Right lobe of liver (tissue), 6 donors: ENCODE measurements at regions not wholly inside any gene's neighbourhood (a gene's known extent, or its start where the extent isn't known, plus 50 kb on each side); places are given as distances from the start of the nearest gene placed in this dataset.

Source experiments
- ATAC-seq, 4 donors: fragments of 200-7000 bp; cut with Tn5 transposase; one replicate each; pipeline ENCODE4 v1.9.1; 2020; ENCODE audit warnings: mild to moderate bottlenecking in 4 of 4, moderate library complexity in 4 of 4
- DNase-seq, 3 donors: peaks; one replicate each; pipeline ENCODE4 v3.0.0-alpha.2; 2020
- H3K27ac ChIP-seq, 3 donors: fragments of 200-600 bp; one replicate each; pipeline ENCODE4 v1.8.0; 2022
- H3K27me3 ChIP-seq, 2 donors: fragments of 200-600 bp; one replicate each; pipeline ENCODE4 v1.8.0; 2022
- H3K36me3 ChIP-seq, 4 donors: fragments of 200-600 bp; sonication (generic) in 1 of 4; one replicate each; pipeline versions ENCODE4 v1.5.1 to v1.8.0; 2017 to 2022; ENCODE audit warnings: control low read depth in 1 of 4
- H3K4me1 ChIP-seq, 4 donors: fragments of 200-600 bp; sonication (generic) in 1 of 4; one replicate each; pipeline versions ENCODE4 v1.5.1 to v1.8.0; 2017 to 2022; ENCODE audit warnings: control low read depth in 1 of 4
- H3K4me3 ChIP-seq, 3 donors: fragments of 200-600 bp; one replicate each; pipeline ENCODE4 v1.8.0; 2022
- H3K9me3 ChIP-seq, 4 donors: fragments of 200-600 bp; sonication (generic) in 1 of 4; one replicate each; pipeline versions ENCODE4 v1.5.1 to v1.8.0; 2017 to 2022; ENCODE audit warnings: control low read depth in 1 of 4
- POLR2A ChIP-seq: fragments of 450-650 bp; IDR thresholded peaks from one replicate; pipeline ENCODE4 v1.6.1; 2017; ENCODE audit warnings: antibody characterized with exemption, mild to moderate bottlenecking
- WGBS: methylation state at CpG from one replicate; pipeline ENCODE4 v1.1.6; 2018; ENCODE audit warnings: low coverage, low lambda C conversion rate; ENCODE audit not compliant: insufficient coverage; ENCODE audit errors: missing lambda C conversion rate; 5-methylcytosine and 5-hydroxymethylcytosine counted together
- intact Hi-C, 2 donors: fragments of 100-400 bp; cut with DNase I; formaldehyde crosslinking; loops; one replicate each; pipeline versions ENCODE4 v1.11.2 to v1.14.1; 2022
- TF ChIP-seq, protein P1 (sequence below), 4 donors: fragments of 200-600 bp in 3 of 4; fragments of 450-650 bp in 1 of 4; IDR thresholded peaks; one replicate each; pipeline versions ENCODE4 v1.5.1 to v1.8.0; 2016 to 2022; ENCODE audit warnings: antibody characterized with exemption in 4 of 4, mild to moderate bottlenecking in 2 of 4
- donor health status: DM: no; HTN: yes; CAD: no.
- donor health status: DM: no; HTN: no; CAD: no.
- donor health status: DM: no; HTN: no; CAD: no.
- donor health status: DM: no; HTN: yes; CAD: no.
- donor health status: DM: no; HTN: yes; CAD: no.

DNA sequence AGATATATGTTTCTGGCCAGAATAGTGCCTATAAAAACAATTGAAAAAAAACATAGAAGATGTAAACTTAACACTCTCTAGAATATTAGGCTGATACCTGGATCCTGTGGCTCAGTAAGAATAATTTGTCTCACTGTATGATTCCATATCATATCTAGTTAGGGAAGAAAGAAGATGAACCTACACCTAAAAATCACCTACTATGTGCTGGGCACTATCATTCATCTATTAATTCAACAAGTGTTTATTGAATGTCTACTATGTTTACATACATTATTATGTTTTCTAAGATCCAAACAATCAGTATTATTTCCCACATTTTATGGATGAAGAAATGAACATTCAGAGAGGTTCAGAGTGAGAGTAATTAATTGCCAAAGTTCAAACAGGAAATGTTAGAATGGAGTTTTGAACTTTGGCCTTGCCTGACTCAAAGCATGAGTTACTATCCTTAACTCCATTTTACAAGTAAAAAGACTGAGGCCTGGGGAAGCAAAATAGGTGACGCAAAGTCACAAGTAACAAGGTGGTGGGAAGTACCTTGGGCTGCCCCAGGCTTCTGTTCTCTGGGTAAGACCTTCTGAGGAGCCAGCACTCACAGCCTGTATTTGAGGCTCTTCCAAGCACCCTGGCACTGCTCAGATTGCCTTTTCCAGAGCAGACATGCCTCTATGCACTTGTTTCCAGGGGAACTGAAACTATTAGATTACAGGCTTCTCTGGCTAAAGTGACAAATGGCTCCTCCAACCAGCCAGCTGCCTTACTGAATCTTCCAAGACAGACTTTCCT lies 111.1 kb upstream of the ACSL4 start:
- H3K27ac ChIP-seq = no peak overlapping the region
- intact Hi-C loops = no loop called here
- no peaks in the 10 kb centered on the region for H3K36me3 ChIP-seq
- no peak overlapping the region for H3K4me3 ChIP-seq
- H3K9me3 ChIP-seq = no peaks in the 10 kb centered on the region
- TF ChIP-seq POLR2A = no peak
- TF ChIP-seq, protein P1, sequence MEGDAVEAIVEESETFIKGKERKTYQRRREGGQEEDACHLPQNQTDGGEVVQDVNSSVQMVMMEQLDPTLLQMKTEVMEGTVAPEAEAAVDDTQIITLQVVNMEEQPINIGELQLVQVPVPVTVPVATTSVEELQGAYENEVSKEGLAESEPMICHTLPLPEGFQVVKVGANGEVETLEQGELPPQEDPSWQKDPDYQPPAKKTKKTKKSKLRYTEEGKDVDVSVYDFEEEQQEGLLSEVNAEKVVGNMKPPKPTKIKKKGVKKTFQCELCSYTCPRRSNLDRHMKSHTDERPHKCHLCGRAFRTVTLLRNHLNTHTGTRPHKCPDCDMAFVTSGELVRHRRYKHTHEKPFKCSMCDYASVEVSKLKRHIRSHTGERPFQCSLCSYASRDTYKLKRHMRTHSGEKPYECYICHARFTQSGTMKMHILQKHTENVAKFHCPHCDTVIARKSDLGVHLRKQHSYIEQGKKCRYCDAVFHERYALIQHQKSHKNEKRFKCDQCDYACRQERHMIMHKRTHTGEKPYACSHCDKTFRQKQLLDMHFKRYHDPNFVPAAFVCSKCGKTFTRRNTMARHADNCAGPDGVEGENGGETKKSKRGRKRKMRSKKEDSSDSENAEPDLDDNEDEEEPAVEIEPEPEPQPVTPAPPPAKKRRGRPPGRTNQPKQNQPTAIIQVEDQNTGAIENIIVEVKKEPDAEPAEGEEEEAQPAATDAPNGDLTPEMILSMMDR (IDR thresholded peaks at IDR 0.05) = no peak
- peaks cover 0 to 20% (median 0%) of the 10 kb centered on the region in 4 donors for H3K4me1 ChIP-seq
- H3K27me3 ChIP-seq = no peaks in the 10 kb centered on the region
- 100% methylated on average over 1 of the region's 1 CpG for WGBS
- no peak for DNase-seq
- ATAC-seq = peak in 3 of 4 donors; percentile 31 to 44 (median 33)

DNA sequence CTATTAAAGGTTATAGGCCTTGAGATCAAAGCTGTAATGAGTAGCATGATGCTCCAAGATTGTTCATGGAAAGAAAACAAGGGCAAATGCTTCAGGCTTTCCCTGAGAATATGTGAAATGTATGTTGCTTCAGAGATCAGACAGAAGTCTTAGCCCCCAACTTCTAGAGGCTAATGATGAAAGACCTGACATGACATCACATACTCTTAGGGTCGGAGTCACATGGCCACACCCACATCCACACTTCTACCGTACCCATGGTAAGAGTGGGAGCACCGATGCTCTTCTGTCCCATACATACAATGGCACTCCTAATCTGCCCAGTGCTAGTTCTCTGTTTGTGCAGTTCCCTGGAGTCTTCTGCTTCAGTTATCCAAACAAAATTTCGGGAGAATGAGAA lies 111.9 kb upstream of the ACSL4 start:
- intact Hi-C loops = no loop called here
- DNase-seq (no peak), ATAC-seq (no peak)
- no peak overlapping the region for H3K27ac ChIP-seq
- H3K27me3 ChIP-seq = no peaks in the 10 kb centered on the region
- no peaks in the 10 kb centered on the region for H3K9me3 ChIP-seq
- WGBS = 69% methylated on average over 4 of the region's 4 CpGs
- peaks cover 0 to 20% (median 0%) of the 10 kb centered on the region in 4 donors for H3K4me1 ChIP-seq
- H3K36me3 ChIP-seq = no peaks in the 10 kb centered on the region
- no peak overlapping the region for H3K4me3 ChIP-seq
- no peak for TF ChIP-seq POLR2A
- TF ChIP-seq, protein P1 (IDR thresholded peaks at IDR 0.05) = no peak

DNA sequence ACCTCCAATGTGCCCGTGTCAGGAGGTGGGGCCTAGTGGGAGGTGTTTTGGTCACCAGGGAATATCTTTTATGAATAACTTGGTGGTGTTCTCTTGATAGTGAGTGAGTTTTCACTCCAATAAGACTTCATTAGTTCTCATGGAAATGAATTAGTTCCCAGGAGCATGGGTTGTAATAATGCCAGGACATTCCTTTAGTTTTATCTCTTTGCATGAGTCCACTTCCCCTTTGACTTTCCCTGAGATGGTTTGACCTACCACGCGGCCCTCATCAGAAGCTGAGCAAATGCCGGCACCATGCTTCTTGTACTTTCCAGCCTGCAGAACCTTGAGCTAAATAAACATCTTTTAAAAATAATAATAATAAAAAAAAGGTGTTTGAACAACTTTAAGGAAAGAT lies 112.9 kb upstream of the ACSL4 start:
- WGBS = 86% methylated on average over 4 of the region's 4 CpGs
- Histone ChIP-seq H3K27ac (no peak overlapping the region), H3K9me3 (no peaks in the 10 kb centered on the region), H3K36me3 (no peaks in the 10 kb centered on the region), H3K27me3 (peaks cover 0 to 9% of the 10 kb centered on the region in 2 donors), H3K4me3 (no peak overlapping the region), H3K4me1 (peaks cover 0 to 20% (median 0%) of the 10 kb centered on the region in 4 donors)
- intact Hi-C loops = no loop called here
- TF ChIP-seq, protein P1 (IDR thresholded peaks at IDR 0.05) = no peak
- TF ChIP-seq POLR2A = no peak
- DNase-seq (no peak), ATAC-seq (no peak)

DNA sequence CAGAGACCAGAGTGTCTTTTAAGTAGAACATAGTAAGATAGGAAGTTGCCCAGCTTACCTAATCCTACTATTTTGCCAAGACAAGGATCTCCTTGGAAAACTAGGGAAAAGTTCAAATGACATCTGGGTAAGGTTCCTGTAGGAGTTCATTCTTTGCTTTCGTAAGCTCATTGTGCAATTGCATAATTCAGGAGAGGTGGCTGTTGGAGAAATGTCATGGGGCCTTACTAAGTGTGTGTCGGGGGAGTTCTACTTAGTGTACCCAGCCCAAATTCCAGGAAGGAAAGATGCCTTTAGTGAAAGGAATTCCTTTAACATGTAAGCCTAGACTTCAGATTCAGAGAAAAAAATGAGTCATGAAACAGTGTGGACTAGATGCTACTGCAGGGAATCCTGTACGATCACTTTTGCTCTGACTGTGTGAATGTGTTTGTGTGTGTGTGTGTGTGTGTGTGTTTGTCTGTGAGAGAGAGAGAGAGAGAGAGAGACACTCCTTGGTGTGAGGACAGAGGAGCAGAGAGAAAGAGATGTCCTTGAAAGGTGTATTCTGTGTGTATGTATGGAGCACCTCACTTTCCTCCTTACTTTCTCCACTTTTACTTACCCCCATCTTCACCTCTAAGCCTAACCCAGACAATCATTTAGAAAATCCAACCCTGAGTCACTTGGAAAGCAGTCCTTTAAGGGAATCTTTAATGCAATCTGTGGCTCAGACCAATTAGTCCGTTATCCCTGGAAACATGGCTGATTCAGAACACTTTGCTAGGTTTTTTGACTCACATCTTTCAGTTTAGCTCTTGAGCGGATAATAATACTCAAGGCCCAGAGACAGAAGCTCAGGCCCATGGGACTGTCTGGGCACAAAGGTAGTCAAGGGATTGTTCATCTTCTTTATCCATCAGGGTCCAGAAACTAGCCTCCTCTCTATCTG lies 114.5 kb upstream of the ACSL4 start:
- intact Hi-C loops = no loop called here
- ATAC-seq = peak in 2 of 4 donors; percentile 48 to 64

More for the DNA sequence above, 114.5 kb upstream of the ACSL4 start:
- Histone ChIP-seq H3K4me3 (no peak overlapping the region), H3K27ac (peak overlapping the region in 1 of 3 donors; percentile 5), H3K9me3 (no peaks in the 10 kb centered on the region), H3K4me1 (peaks cover 0 to 20% (median 0%) of the 10 kb centered on the region in 4 donors), H3K36me3 (no peaks in the 10 kb centered on the region), H3K27me3 (peaks cover 0 to 9% of the 10 kb centered on the region in 2 donors)
- no peak for DNase-seq
- no peak for TF ChIP-seq POLR2A
- TF ChIP-seq, protein P1 (IDR thresholded peaks at IDR 0.05) = no peak
- 59% methylated on average over 5 of the region's 5 CpGs for WGBS
